ENCODE measurements at regions not wholly inside any gene's neighbourhood (a gene's known extent, or its start where the extent isn't known, plus 50 kb on each side); places are given as distances from the start of the nearest gene placed in this dataset.

DNA sequence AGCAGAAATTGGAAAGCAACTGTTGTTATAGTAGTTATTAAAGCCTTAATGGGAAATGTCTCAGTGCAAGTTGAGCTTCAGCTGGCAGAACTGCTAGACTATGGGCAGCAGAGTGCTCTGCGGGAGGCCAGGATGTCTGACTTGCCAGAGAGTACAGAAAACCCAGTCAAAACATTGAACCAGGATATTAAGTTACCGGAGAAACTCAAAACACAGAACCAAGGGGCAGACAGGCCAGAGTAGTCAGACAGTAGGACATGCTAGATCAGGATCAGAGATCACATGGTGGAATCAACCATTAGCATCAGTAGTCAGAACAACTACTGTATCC, 72.9 kb upstream of the TNIP3 start:
- no peak for TF ChIP-seq EZH2 (optimal IDR thresholded peaks at IDR 0.05; ENCODE audit: low read depth, low read length)
- TF ChIP-seq, protein P1, sequence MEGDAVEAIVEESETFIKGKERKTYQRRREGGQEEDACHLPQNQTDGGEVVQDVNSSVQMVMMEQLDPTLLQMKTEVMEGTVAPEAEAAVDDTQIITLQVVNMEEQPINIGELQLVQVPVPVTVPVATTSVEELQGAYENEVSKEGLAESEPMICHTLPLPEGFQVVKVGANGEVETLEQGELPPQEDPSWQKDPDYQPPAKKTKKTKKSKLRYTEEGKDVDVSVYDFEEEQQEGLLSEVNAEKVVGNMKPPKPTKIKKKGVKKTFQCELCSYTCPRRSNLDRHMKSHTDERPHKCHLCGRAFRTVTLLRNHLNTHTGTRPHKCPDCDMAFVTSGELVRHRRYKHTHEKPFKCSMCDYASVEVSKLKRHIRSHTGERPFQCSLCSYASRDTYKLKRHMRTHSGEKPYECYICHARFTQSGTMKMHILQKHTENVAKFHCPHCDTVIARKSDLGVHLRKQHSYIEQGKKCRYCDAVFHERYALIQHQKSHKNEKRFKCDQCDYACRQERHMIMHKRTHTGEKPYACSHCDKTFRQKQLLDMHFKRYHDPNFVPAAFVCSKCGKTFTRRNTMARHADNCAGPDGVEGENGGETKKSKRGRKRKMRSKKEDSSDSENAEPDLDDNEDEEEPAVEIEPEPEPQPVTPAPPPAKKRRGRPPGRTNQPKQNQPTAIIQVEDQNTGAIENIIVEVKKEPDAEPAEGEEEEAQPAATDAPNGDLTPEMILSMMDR (IDR thresholded peaks at IDR 0.05; ENCODE audit: low read length), result no peak

All from MM.1S (cell line).